IMR-90 (cell line): ENCODE measurements at regions not wholly inside any gene's neighbourhood (a gene's known extent, or its start where the extent isn't known, plus 50 kb on each side); places are given as distances from the start of the nearest gene placed in this dataset.

Experiments used
- ATAC-seq: fragments of 200-7000 bp; cut with Tn5 transposase; 2 replicates; pipeline ENCODE4 v1.9.1; 2020; ENCODE audit warnings: low read depth, mild to moderate bottlenecking, moderate library complexity
- BruUV-seq: library from RNA; stranded (reverse); fragments of 400-500 nt; replicated peaks from 2 replicates; lab custom pipeline; 2021; lab: Mats Ljungman, UMichigan
- CTCF ChIA-PET: fragments of 300-600 bp; formaldehyde crosslinking; extraction: SDS; loops from one replicate; lab custom pipeline; 2021; ENCODE audit warnings: antibody characterized with exemption; lab: Yijun Ruan, JAX
- POLR2A ChIA-PET: fragments of 300-600 bp; sonication (Branson Sonifier 250); formaldehyde crosslinking; loops from one replicate; lab custom pipeline; 2022; ENCODE audit warnings: antibody characterized with exemption; ENCODE audit not compliant: unreplicated experiment; lab: Charles Lee
- DNase-seq: peaks from one replicate; pipeline ENCODE4 v3.0.0; 2013
- H2AFZ ChIP-seq: replicated peaks from 2 replicates; pipeline ENCODE3; 2013; ENCODE audit warnings: low read length, mild to moderate bottlenecking; ENCODE audit not compliant: poor library complexity
- H2AK5ac ChIP-seq: 2 replicates; pipeline ENCODE4 v1.6.1; 2013; ENCODE audit warnings: low read depth, low read length, inconsistent platforms
- H2AK9ac ChIP-seq: replicated peaks from 2 replicates; pipeline ENCODE3; 2013; ENCODE audit warnings: mild to moderate bottlenecking, low read depth, low read length, moderate library complexity; ENCODE audit not compliant: poor library complexity
- H2BK120ac ChIP-seq: 2 replicates; pipeline ENCODE4 v1.6.1; 2013; ENCODE audit warnings: low read depth, low read length, inconsistent platforms
- H2BK15ac ChIP-seq: 3 replicates; pipeline ENCODE4 v1.6.1; 2013; ENCODE audit warnings: low read depth, low read length, inconsistent platforms
- H2BK20ac ChIP-seq: 2 replicates; pipeline ENCODE4 v1.6.1; 2013; ENCODE audit warnings: low read depth, mild to moderate bottlenecking, inconsistent platforms, low read length, moderate library complexity
- H2BK5ac ChIP-seq: 2 replicates; pipeline ENCODE4 v1.6.1; 2013; ENCODE audit warnings: mild to moderate bottlenecking, low read depth, low read length, inconsistent platforms; ENCODE audit not compliant: poor library complexity, severe bottlenecking
- H3K14ac ChIP-seq: replicated peaks from 2 replicates; pipeline ENCODE4 v1.6.1; 2013; ENCODE audit warnings: low read depth, low read length, inconsistent platforms
- H3K18ac ChIP-seq: 2 replicates; pipeline ENCODE4 v1.6.1; 2013; ENCODE audit warnings: low read depth, low read length, control low read depth
- H3K23ac ChIP-seq: 2 replicates; pipeline ENCODE4 v1.6.1; 2013; ENCODE audit warnings: low read depth, low read length, inconsistent platforms
- H3K27ac ChIP-seq: 2 replicates; pipeline ENCODE4 v1.5.1; 2013; ENCODE audit warnings: mild to moderate bottlenecking, control low read depth, low read length; ENCODE audit not compliant: insufficient read depth
- H3K27me3 ChIP-seq: 2 replicates; pipeline ENCODE4 v1.6.1; 2013; ENCODE audit warnings: low read length; ENCODE audit not compliant: control insufficient read depth, insufficient read depth
- H3K36me3 ChIP-seq: 2 replicates; pipeline ENCODE4 v1.6.1; 2013; ENCODE audit warnings: low read length, mixed read lengths; ENCODE audit not compliant: control insufficient read depth, insufficient read depth
- H3K4ac ChIP-seq: 2 replicates; pipeline ENCODE4 v1.6.1; 2013; ENCODE audit warnings: low read depth, low read length, inconsistent platforms
- H3K4me1 ChIP-seq: 2 replicates; pipeline ENCODE4 v1.6.1; 2013; ENCODE audit warnings: low read length, mixed read lengths; ENCODE audit not compliant: control insufficient read depth, insufficient read depth
- H3K4me2 ChIP-seq: 2 replicates; pipeline ENCODE4 v1.6.1; 2013; ENCODE audit warnings: low read depth, mild to moderate bottlenecking, control low read depth, low read length, moderate library complexity
- H3K4me3 ChIP-seq: 2 replicates; pipeline ENCODE4 v1.5.1; 2013; ENCODE audit warnings: low read depth, mild to moderate bottlenecking, control low read depth, low read length, moderate library complexity; ENCODE audit not compliant: insufficient read depth
- H3K56ac ChIP-seq: 2 replicates; pipeline ENCODE4 v1.6.1; 2013; ENCODE audit warnings: low read length, inconsistent platforms; ENCODE audit not compliant: insufficient read depth; ENCODE audit errors: extremely low read depth
- H3K79me1 ChIP-seq, 2 experiments: 2 replicates each; pipeline ENCODE4 v1.6.1; 2013; ENCODE audit warnings: low read length in 2 of 2, inconsistent platforms in 1 of 2, low read depth in 1 of 2
- H3K9ac ChIP-seq: 2 replicates; pipeline ENCODE4 v1.6.1; 2013; ENCODE audit warnings: low read depth, low read length, control low read depth
- H3K9me1 ChIP-seq: 2 replicates; pipeline ENCODE4 v1.6.1; 2013; ENCODE audit warnings: low read length, inconsistent platforms; ENCODE audit not compliant: insufficient read depth
- H3K9me3 ChIP-seq: 2 replicates; pipeline ENCODE4 v1.6.1; 2013; ENCODE audit warnings: low read length; ENCODE audit not compliant: control insufficient read depth, insufficient read depth
- H4K20me1 ChIP-seq: 2 replicates; pipeline ENCODE4 v1.6.1; 2013; ENCODE audit warnings: low read length, inconsistent platforms; ENCODE audit not compliant: insufficient read depth
- H4K5ac ChIP-seq: 2 replicates; pipeline ENCODE4 v1.6.1; 2013; ENCODE audit warnings: mild to moderate bottlenecking, low read depth, low read length, control low read depth
- H4K8ac ChIP-seq, 2 experiments: 2 replicates each; pipeline ENCODE4 v1.6.1; 2013; ENCODE audit warnings: low read depth in 2 of 2, low read length in 2 of 2, control low read depth in 1 of 2, inconsistent platforms in 1 of 2
- H4K91ac ChIP-seq: 2 replicates; pipeline ENCODE4 v1.6.1; 2013; ENCODE audit warnings: low read depth, low read length, inconsistent platforms; ENCODE audit not compliant: insufficient read depth
- FOS ChIP-seq: fragments of 150-350 bp; IDR thresholded peaks from 2 replicates; pipeline ENCODE4 v1.6.1; 2016; ENCODE audit warnings: low read depth, low read length
- MAZ ChIP-seq: IDR thresholded peaks from 2 replicates; pipeline ENCODE4 v1.6.1; 2012; ENCODE audit warnings: low read depth, mild to moderate bottlenecking, low read length, improper control_type of control experiment, moderate library complexity, borderline replicate concordance
- NFE2L2 ChIP-seq: fragments of 150-350 bp; IDR thresholded peaks from 2 replicates; pipeline ENCODE4 v1.6.1; 2016; ENCODE audit warnings: low read depth, mild to moderate bottlenecking, low read length
- POLR2A ChIP-seq: IDR thresholded peaks from 2 replicates; pipeline ENCODE4 v1.6.1; 2012; ENCODE audit warnings: mild to moderate bottlenecking, low read depth, low read length
- RAD21 ChIP-seq: IDR thresholded peaks from 2 replicates; pipeline ENCODE4 v1.6.1; 2012; ENCODE audit warnings: low read length, improper control_type of control experiment
- RCOR1 ChIP-seq: IDR thresholded peaks from 2 replicates; pipeline ENCODE4 v1.6.1; 2012; ENCODE audit warnings: mild to moderate bottlenecking, low read length, improper control_type of control experiment; ENCODE audit not compliant: insufficient replicate concordance
- SMC3 ChIP-seq: fragments of 150-350 bp; IDR thresholded peaks from 2 replicates; pipeline ENCODE4 v1.6.1; 2016; ENCODE audit warnings: low read depth, mild to moderate bottlenecking, antibody characterized with exemption, low read length, moderate library complexity
- USF2 ChIP-seq: fragments of 150-350 bp; IDR thresholded peaks from 2 replicates; pipeline ENCODE4 v1.6.1; 2017; ENCODE audit warnings: mild to moderate bottlenecking, antibody characterized with exemption, low read length, low read depth
- WGBS, 2 experiments: methylation state at CpG; one replicate each; pipeline versions ENCODE4 v1.1.5 to v1.1.7; 2013; ENCODE audit warnings: missing lambda C conversion rate in 2 of 2; ENCODE audit not compliant: insufficient read length in 1 of 2; ENCODE audit errors: extremely low coverage in 2 of 2; 5-methylcytosine and 5-hydroxymethylcytosine counted together
- dilution Hi-C: fragments of 300-500 bp; cut with HindIII; formaldehyde crosslinking; loops from one replicate; pipeline ENCODE4 v1.14.3; 2018; ENCODE audit warnings: low sequenced_read_pairs; ENCODE audit not compliant: unreplicated experiment
- in situ Hi-C: fragments of 300-500 bp; cut with MboI; formaldehyde crosslinking; loops from 3 replicates; pipeline ENCODE4 v1.14.3; 2019; ENCODE audit warnings: low sequenced_read_pairs, inconsistent platforms, mixed read lengths
- intact Hi-C: fragments of 100-400 bp; cut with micrococcal nuclease; formaldehyde crosslinking; loops from 2 replicates; pipeline ENCODE4 v1.10.0; 2022

GRCh38 chr7:133167300-133167699 is 85.4 kb upstream of the CHCHD3 start:
- Histone ChIP-seq H2BK120ac (no peak overlapping the region), H2AK5ac (no peak overlapping the region), H3K79me1 (no peaks in the 10 kb centered on the region), H4K5ac (no peak overlapping the region), H2BK20ac (no peak overlapping the region), H3K9me3 (no peaks in the 10 kb centered on the region), H3K27me3 (no peaks in the 10 kb centered on the region; the same call in 1 of the 2 replicates), H3K14ac (no peak overlapping the region), H4K8ac (no peak overlapping the region), H2BK5ac (no peak overlapping the region), H3K23ac (no peak overlapping the region), H3K18ac (no peak overlapping the region), H4K91ac (no peak overlapping the region), H4K20me1 (no peaks in the 10 kb centered on the region), H3K9me1 (no peaks in the 10 kb centered on the region), H3K4ac (no peak overlapping the region), H2AFZ (no peak overlapping the region), H3K56ac (no peak overlapping the region), H3K9ac (no peak overlapping the region), H3K4me1 (no peaks in the 10 kb centered on the region), H2BK15ac (no peak overlapping the region), H3K36me3 (no peaks in the 10 kb centered on the region), H3K4me2 (no peak overlapping the region), H3K4me3 (no peak overlapping the region), H2AK9ac (no peak overlapping the region), H3K27ac (no peak overlapping the region)
- ATAC-seq (no peak), DNase-seq (no peak)
- intact Hi-C loops, result no loop called here
- in situ Hi-C loops, result no loop called here
- CTCF ChIA-PET, result no interaction called here
- dilution Hi-C loops, result no loop called here
- BruUV-seq, result no TSS peak
- POLR2A ChIA-PET, result no interaction called here
- WGBS, 2 experiments, result no CpG with 5 or more reads among the region's 5 CpGs
- TF ChIP-seq RCOR1 (no peak), RAD21 (no peak), USF2 (no peak), MAZ (no peak), POLR2A (no peak), FOS (no peak), SMC3 (no peak), NFE2L2 (no peak)
